ENCODE measurements at regions not wholly inside any gene's neighbourhood (a gene's known extent, or its start where the extent isn't known, plus 50 kb on each side); places are given as distances from the start of the nearest gene placed in this dataset.

- no peaks in the 10 kb centered on the region for H3K36me3 ChIP-seq (ENCODE audit: control insufficient read depth in 4 of 4, insufficient read depth in 4 of 4, low read length in 3 of 4)
- H3K27me3 ChIP-seq (replicated peaks in 2 of 5; ENCODE audit: control insufficient read depth in 4 of 5, insufficient read depth in 5 of 5, low read length in 4 of 5), result no peaks in the 10 kb centered on the region
- H3K9me3 ChIP-seq (ENCODE audit: control extremely low read depth in 1 of 5, control insufficient read depth in 4 of 5, insufficient read depth in 2 of 5, low read depth in 1 of 5, low read length in 4 of 5), result no peaks in the 10 kb centered on the region
- no CpG with 5 or more reads among the region's 1 CpG for WGBS (ENCODE audit: insufficient coverage)
- no peak overlapping the region for H3K27ac ChIP-seq (ENCODE audit: insufficient read depth in 1 of 2, low read depth in 1 of 2, low read length in 2 of 2, poor library complexity in 1 of 2, severe bottlenecking in 2 of 2)
- no peak overlapping the region for H3K4me3 ChIP-seq (ENCODE audit: control insufficient read depth in 1 of 7, extremely low read depth in 1 of 7, insufficient read depth in 4 of 7, low read depth in 2 of 7, low read length in 6 of 7)
- ChIA-PET POLR2A (no interaction called here), CTCF (no interaction called here)
- DNase-seq, result no peak
- H3K4me1 ChIP-seq (ENCODE audit: control extremely low read depth in 1 of 4, control insufficient read depth in 4 of 4, insufficient read depth in 4 of 4, low read length in 3 of 4), result no peaks in the 10 kb centered on the region
These were observed 344.1 kb upstream of the SOX5 start for GRCh38 chr12:24293549-24293948.

- Histone ChIP-seq H3K27me3 (replicated peaks in 2 of 5; ENCODE audit: control insufficient read depth in 4 of 5, insufficient read depth in 5 of 5, low read length in 4 of 5) (no peaks in the 10 kb centered on the region), H3K36me3 (ENCODE audit: control insufficient read depth in 4 of 4, insufficient read depth in 4 of 4, low read length in 3 of 4) (no peaks in the 10 kb centered on the region), H3K4me3 (ENCODE audit: control insufficient read depth in 1 of 7, extremely low read depth in 1 of 7, insufficient read depth in 4 of 7, low read depth in 2 of 7, low read length in 6 of 7) (no peak overlapping the region), H3K27ac (ENCODE audit: insufficient read depth in 1 of 2, low read depth in 1 of 2, low read length in 2 of 2, poor library complexity in 1 of 2, severe bottlenecking in 2 of 2) (no peak overlapping the region), H3K4me1 (ENCODE audit: control extremely low read depth in 1 of 4, control insufficient read depth in 4 of 4, insufficient read depth in 4 of 4, low read length in 3 of 4) (no peaks in the 10 kb centered on the region), H3K9me3 (ENCODE audit: control extremely low read depth in 1 of 5, control insufficient read depth in 4 of 5, insufficient read depth in 2 of 5, low read depth in 1 of 5, low read length in 4 of 5) (no peaks in the 10 kb centered on the region)
- POLR2A ChIA-PET, result no interaction called here
- no peak for DNase-seq
- CTCF ChIA-PET, result no interaction called here
- no CpG with 5 or more reads among the region's 1 CpG for WGBS (ENCODE audit: insufficient coverage)
These were observed 338.5 kb upstream of the SOX5 start for GRCh38 chr12:24287963-24288362.

- 90% methylated on average over 1 of the region's 3 CpGs for WGBS (ENCODE audit: insufficient coverage)
- DNase-seq, result no peak
- no peak overlapping the region for H3K27ac ChIP-seq (ENCODE audit: insufficient read depth in 1 of 2, low read depth in 1 of 2, low read length in 2 of 2, poor library complexity in 1 of 2, severe bottlenecking in 2 of 2)
- no peaks in the 10 kb centered on the region for H3K27me3 ChIP-seq (replicated peaks in 2 of 5; ENCODE audit: control insufficient read depth in 4 of 5, insufficient read depth in 5 of 5, low read length in 4 of 5)
- no peaks in the 10 kb centered on the region for H3K36me3 ChIP-seq (ENCODE audit: control insufficient read depth in 4 of 4, insufficient read depth in 4 of 4, low read length in 3 of 4)
- no peak overlapping the region for H3K4me3 ChIP-seq (ENCODE audit: control insufficient read depth in 1 of 7, extremely low read depth in 1 of 7, insufficient read depth in 4 of 7, low read depth in 2 of 7, low read length in 6 of 7)
- H3K4me1 ChIP-seq (ENCODE audit: control extremely low read depth in 1 of 4, control insufficient read depth in 4 of 4, insufficient read depth in 4 of 4, low read length in 3 of 4), result peaks cover 0 to under 1% (median 0%) of the 10 kb centered on the region in 4 experiments
- ChIA-PET POLR2A (interaction anchor here (0.7 kb wide), 1 partner anchor 13 kb away, joined by 3 read pairs; no protein-coding TSS in a partner anchor), CTCF (interaction anchor here (0.7 to 1.7 kb wide), 3 partner anchors 55 to 372 kb away, joined by 3 to 4 read pairs (median 3); no protein-coding TSS in a partner anchor)
- H3K9me3 ChIP-seq (ENCODE audit: control extremely low read depth in 1 of 5, control insufficient read depth in 4 of 5, insufficient read depth in 2 of 5, low read depth in 1 of 5, low read length in 4 of 5), result no peaks in the 10 kb centered on the region
These were observed 336.0 kb upstream of the SOX5 start for GRCh38 chr12:24285448-24285847.

- Histone ChIP-seq H3K27ac (ENCODE audit: insufficient read depth in 1 of 2, low read depth in 1 of 2, low read length in 2 of 2, poor library complexity in 1 of 2, severe bottlenecking in 2 of 2) (no peak overlapping the region), H3K9me3 (ENCODE audit: control extremely low read depth in 1 of 5, control insufficient read depth in 4 of 5, insufficient read depth in 2 of 5, low read depth in 1 of 5, low read length in 4 of 5) (no peaks in the 10 kb centered on the region), H3K36me3 (ENCODE audit: control insufficient read depth in 4 of 4, insufficient read depth in 4 of 4, low read length in 3 of 4) (no peaks in the 10 kb centered on the region), H3K27me3 (replicated peaks in 2 of 5; ENCODE audit: control insufficient read depth in 4 of 5, insufficient read depth in 5 of 5, low read length in 4 of 5) (no peaks in the 10 kb centered on the region), H3K4me3 (ENCODE audit: control insufficient read depth in 1 of 7, extremely low read depth in 1 of 7, insufficient read depth in 4 of 7, low read depth in 2 of 7, low read length in 6 of 7) (no peak overlapping the region), H3K4me1 (ENCODE audit: control extremely low read depth in 1 of 4, control insufficient read depth in 4 of 4, insufficient read depth in 4 of 4, low read length in 3 of 4) (peaks cover 0 to 9% (median 3%) of the 10 kb centered on the region in 4 experiments)
- ChIA-PET CTCF (interaction anchor here (0.8 kb wide), 1 partner anchor 25 kb away, joined by 3 read pairs; no protein-coding TSS in a partner anchor), POLR2A (interaction anchor here (0.6 kb wide), 1 partner anchor 86 kb away, joined by 4 read pairs; no protein-coding TSS in a partner anchor)
- DNase-seq, result no peak
- WGBS (ENCODE audit: insufficient coverage), result 96% methylated on average over 4 of the region's 5 CpGs
These were observed 331.9 kb upstream of the SOX5 start for GRCh38 chr12:24281341-24281740.

GRCh38 chr12:24280056-24280842 is 330.8 kb upstream of the SOX5 start:
- DNase-seq, result peak; percentile 20 to 68 (median 60)
- 0% methylated on average over 1 of the region's 6 CpGs for WGBS (ENCODE audit: insufficient coverage)
- H3K27me3 ChIP-seq (replicated peaks in 2 of 5; ENCODE audit: control insufficient read depth in 4 of 5, insufficient read depth in 5 of 5, low read length in 4 of 5), result no peaks in the 10 kb centered on the region
- ChIA-PET CTCF (no interaction called here), POLR2A (no interaction called here)
- H3K4me1 ChIP-seq (ENCODE audit: control extremely low read depth in 1 of 4, control insufficient read depth in 4 of 4, insufficient read depth in 4 of 4, low read length in 3 of 4), result peaks cover 0 to 9% (median 3%) of the 10 kb centered on the region in 4 experiments
- H3K36me3 ChIP-seq (ENCODE audit: control insufficient read depth in 4 of 4, insufficient read depth in 4 of 4, low read length in 3 of 4), result no peaks in the 10 kb centered on the region
- H3K9me3 ChIP-seq (ENCODE audit: control extremely low read depth in 1 of 5, control insufficient read depth in 4 of 5, insufficient read depth in 2 of 5, low read depth in 1 of 5, low read length in 4 of 5), result no peaks in the 10 kb centered on the region
- H3K4me3 ChIP-seq (ENCODE audit: control insufficient read depth in 1 of 7, extremely low read depth in 1 of 7, insufficient read depth in 4 of 7, low read depth in 2 of 7, low read length in 6 of 7), result peak overlapping the region in 1 of 7 experiments; percentile 36
- H3K27ac ChIP-seq (ENCODE audit: insufficient read depth in 1 of 2, low read depth in 1 of 2, low read length in 2 of 2, poor library complexity in 1 of 2, severe bottlenecking in 2 of 2), result no peak overlapping the region

- no peak overlapping the region for H3K27ac ChIP-seq (ENCODE audit: insufficient read depth in 1 of 2, low read depth in 1 of 2, low read length in 2 of 2, poor library complexity in 1 of 2, severe bottlenecking in 2 of 2)
- H3K4me3 ChIP-seq (ENCODE audit: control insufficient read depth in 1 of 7, extremely low read depth in 1 of 7, insufficient read depth in 4 of 7, low read depth in 2 of 7, low read length in 6 of 7), result no peak overlapping the region
- DNase-seq, result peak; percentile 4 to 23 (median 18)
- H3K36me3 ChIP-seq (ENCODE audit: control insufficient read depth in 4 of 4, insufficient read depth in 4 of 4, low read length in 3 of 4), result no peaks in the 10 kb centered on the region
- ChIA-PET CTCF (interaction anchor here (1.1 kb wide), 1 partner anchor 174 kb away, joined by 3 read pairs; no protein-coding TSS in a partner anchor), POLR2A (no interaction called here)
- H3K27me3 ChIP-seq (replicated peaks in 2 of 5; ENCODE audit: control insufficient read depth in 4 of 5, insufficient read depth in 5 of 5, low read length in 4 of 5), result no peaks in the 10 kb centered on the region
- peaks cover 0 to 9% (median 3%) of the 10 kb centered on the region in 4 experiments for H3K4me1 ChIP-seq (ENCODE audit: control extremely low read depth in 1 of 4, control insufficient read depth in 4 of 4, insufficient read depth in 4 of 4, low read length in 3 of 4)
- H3K9me3 ChIP-seq (ENCODE audit: control extremely low read depth in 1 of 5, control insufficient read depth in 4 of 5, insufficient read depth in 2 of 5, low read depth in 1 of 5, low read length in 4 of 5), result no peaks in the 10 kb centered on the region
These were observed 329.4 kb upstream of the SOX5 start for GRCh38 chr12:24278832-24279231.

GRCh38 chr12:24270965-24271364 is 321.5 kb upstream of the SOX5 start:
- H3K27me3 ChIP-seq (replicated peaks in 2 of 5; ENCODE audit: control insufficient read depth in 4 of 5, insufficient read depth in 5 of 5, low read length in 4 of 5), result no peaks in the 10 kb centered on the region
- no peak for DNase-seq
- H3K4me1 ChIP-seq (ENCODE audit: control extremely low read depth in 1 of 4, control insufficient read depth in 4 of 4, insufficient read depth in 4 of 4, low read length in 3 of 4), result no peaks in the 10 kb centered on the region
- POLR2A ChIA-PET, result no interaction called here
- H3K27ac ChIP-seq (ENCODE audit: insufficient read depth in 1 of 2, low read depth in 1 of 2, low read length in 2 of 2, poor library complexity in 1 of 2, severe bottlenecking in 2 of 2), result no peak overlapping the region
- H3K4me3 ChIP-seq (ENCODE audit: control insufficient read depth in 1 of 7, extremely low read depth in 1 of 7, insufficient read depth in 4 of 7, low read depth in 2 of 7, low read length in 6 of 7), result no peak overlapping the region
- WGBS (ENCODE audit: insufficient coverage), result no CpG with 5 or more reads among the region's 2 CpGs
- CTCF ChIA-PET, result no interaction called here
- H3K9me3 ChIP-seq (ENCODE audit: control extremely low read depth in 1 of 5, control insufficient read depth in 4 of 5, insufficient read depth in 2 of 5, low read depth in 1 of 5, low read length in 4 of 5), result no peaks in the 10 kb centered on the region
- H3K36me3 ChIP-seq (ENCODE audit: control insufficient read depth in 4 of 4, insufficient read depth in 4 of 4, low read length in 3 of 4), result no peaks in the 10 kb centered on the region
